Hematopoietic multipotent progenitor cell treated with erythropoietin and hydrocortisone succinate and interleukin-3 and kit ligand, for 6 days (in vitro differentiated cells): ENCODE measurements at regions not wholly inside any gene's neighbourhood (a gene's known extent, or its start where the extent isn't known, plus 50 kb on each side); places are given as distances from the start of the nearest gene placed in this dataset.

Source experiments
- DNase-seq: peaks from one replicate; pipeline ENCODE4 v3.0.0-alpha.2; 2015

DNA sequence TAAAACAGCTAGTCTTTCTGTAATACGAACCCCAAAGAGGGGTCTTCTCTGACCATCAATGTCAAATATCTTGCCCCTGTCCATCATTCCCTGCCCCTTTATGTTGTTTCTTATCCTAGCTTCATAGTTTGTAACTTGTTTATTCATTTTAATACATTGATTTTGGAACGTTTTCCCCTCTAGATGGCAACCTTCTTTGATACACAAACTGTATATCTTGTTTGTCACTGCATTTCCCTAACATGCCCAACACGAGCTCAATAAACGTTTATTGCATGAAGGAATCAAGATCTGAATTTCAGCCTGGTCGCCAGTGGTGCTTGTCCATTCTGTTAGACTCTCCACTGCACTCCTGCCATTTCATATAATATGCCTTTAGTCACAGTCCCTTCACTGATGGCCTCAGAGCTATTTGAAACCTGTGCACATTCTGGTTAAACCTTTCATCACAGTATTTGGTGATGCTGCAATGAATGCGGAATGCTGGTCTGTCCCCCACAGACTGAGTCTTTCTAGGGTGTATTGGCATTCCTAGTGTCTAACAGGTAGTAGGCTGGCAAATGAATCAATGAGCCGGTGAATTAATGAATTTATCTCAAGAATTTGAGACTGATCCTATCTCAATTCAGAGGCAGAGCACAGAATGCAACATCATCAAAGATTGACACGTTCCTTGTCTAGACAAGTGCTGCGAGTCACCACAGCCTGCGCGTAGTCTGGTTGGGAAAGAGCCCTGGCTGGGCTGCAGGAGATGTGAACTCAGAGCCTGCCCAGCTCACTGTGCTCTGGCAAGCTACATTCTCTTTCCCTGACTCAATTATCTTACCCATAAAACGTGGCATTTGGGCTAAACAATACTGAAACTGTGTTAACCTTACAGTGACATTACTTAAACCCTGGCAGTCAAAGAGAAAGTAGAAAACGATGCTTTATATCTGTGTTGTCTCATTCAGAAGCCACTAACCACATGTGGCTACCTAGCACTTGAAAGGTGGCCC is 55.2 kb upstream of the FRMD4A start:
- no peak for DNase-seq

GRCh38 chr10:14384915-14385314 is 54.2 kb upstream of the FRMD4A start:
- DNase-seq: no peak

DNA sequence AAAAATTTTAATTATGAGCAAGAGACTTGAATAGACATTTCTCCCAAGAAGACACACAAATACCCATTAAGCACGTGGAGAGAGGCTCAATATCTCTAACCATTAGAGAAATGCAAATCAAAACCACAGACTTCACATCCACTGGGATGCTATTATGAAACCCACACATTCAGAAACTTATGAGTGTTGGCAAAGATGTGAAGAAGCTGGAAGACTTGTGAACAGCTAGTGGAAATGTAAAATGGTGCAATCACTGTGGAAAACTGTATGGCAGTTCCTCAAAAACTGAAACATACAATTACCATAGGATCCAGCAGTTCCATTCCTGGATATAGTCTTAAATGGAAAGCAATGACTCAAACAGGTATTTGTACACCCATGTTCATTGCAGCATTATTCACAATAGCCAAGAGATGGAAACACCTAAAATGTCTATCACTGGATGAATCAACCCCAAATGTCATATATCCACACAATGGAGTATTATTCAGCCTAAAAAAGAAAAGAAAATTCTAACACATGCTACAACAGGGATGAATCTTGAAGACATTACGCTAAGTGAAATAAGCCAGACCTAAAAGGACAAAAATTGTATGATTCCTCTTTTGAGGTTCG is 53.5 kb upstream of the FRMD4A start:
- DNase-seq: no peak

DNA sequence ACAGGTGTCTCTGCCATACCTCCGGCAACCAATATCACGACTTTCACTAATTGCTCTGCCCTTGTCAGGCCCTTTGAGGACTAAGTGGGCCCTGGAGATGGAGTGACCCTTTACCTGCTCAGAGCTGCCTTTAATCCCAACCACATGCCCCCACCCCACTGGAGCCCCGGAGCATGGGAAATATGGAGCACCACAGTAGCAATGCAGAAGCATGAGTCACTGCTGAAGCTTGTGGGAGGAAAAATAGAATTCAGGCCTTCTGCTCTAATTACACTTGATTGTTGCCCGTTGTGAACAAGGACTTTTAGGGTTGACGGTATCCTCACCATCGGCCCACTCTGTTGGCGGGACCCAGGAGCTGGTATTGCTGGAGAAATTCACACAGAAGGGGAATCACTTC is 52.5 kb upstream of the FRMD4A start:
- no peak for DNase-seq

DNA sequence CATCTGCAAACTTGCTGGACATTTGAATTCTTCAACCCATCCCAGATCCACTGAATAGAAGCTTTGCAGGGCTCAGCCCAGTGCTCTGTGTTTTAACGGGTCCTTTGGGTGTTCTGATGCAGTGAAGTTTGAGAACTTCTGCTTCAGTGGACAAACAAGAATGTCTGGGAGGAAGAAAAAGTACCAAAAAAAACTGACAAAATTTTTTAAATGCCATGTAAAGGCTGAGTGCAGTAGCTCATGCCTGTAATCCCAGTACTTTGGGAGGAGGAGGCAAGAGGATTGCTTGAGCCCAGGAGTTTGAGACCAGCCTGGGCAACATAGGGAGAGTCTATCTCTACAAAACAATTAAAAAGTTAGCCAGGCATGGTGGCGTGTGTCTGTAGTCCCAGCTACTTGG is 51.8 kb upstream of the FRMD4A start:
- DNase-seq: no peak

- DNase-seq: no peak
These were observed 51.3 kb upstream of the FRMD4A start for GRCh38 chr10:14382022-14382421.

GRCh38 chr10:14381475-14381874 is 50.8 kb upstream of the FRMD4A start:
- no peak for DNase-seq

DNA sequence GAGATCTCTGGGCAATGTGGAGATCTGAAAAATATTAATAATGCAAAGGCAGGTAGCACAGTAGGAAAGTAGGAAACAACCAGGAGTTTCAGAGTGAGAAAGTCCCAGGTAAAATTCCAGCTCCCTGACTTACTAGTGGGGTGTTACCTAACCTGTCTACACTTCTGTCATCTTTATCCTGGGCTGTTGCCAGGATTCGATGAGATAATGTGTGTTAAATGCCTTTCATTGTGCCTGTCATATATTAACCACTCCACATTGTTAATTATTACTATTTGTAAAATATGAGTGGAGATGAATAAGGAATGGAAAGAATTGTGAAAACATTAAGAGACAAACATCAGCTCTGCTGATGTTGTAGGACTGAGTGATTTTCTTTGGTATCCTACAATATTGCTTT is 50.0 kb upstream of the FRMD4A start:
- no peak for DNase-seq
